H1 (cell line): ENCODE measurements at regions not wholly inside any gene's neighbourhood (a gene's known extent, or its start where the extent isn't known, plus 50 kb on each side); places are given as distances from the start of the nearest gene placed in this dataset.

Experiments used
- CTCF ChIA-PET: fragments of 300-600 bp; sonication (Branson Sonifier 250); formaldehyde crosslinking; loops from one replicate; lab custom pipeline; 2021; ENCODE audit not compliant: partially characterized antibody; lab: Charles Lee
- POLR2A ChIA-PET: fragments of 300-600 bp; sonication (Branson Sonifier 250); formaldehyde crosslinking; loops from one replicate; lab custom pipeline; 2021; ENCODE audit warnings: inconsistent platforms; ENCODE audit not compliant: partially characterized antibody; lab: Charles Lee
- DNase-seq, 2 experiments: peaks; one replicate each; pipeline versions ENCODE4 v3.0.0 to v3.0.0-alpha.2; 2010 to 2022; ENCODE audit warnings: low spot score in 2 of 2, low read depth in 1 of 2, mixed read lengths in 1 of 2
- FAIRE-seq: peaks from 2 replicates; lab custom pipeline; 2011; peaks lifted over from hg19 to GRCh38; lab: Jason Lieb, UNC
- H2AFZ ChIP-seq: 2 replicates; pipeline ENCODE4 v1.8.1; 2012; ENCODE audit warnings: low read length, inconsistent platforms
- H2AK5ac ChIP-seq: 2 replicates; pipeline ENCODE4 v1.6.1; 2013; ENCODE audit warnings: low read depth, low read length
- H2BK120ac ChIP-seq: replicated peaks from 2 replicates; pipeline ENCODE3; 2013; ENCODE audit warnings: low read depth, low read length, inconsistent platforms
- H2BK12ac ChIP-seq: 2 replicates; pipeline ENCODE4 v1.6.1; 2013; ENCODE audit warnings: low read depth, low read length
- H2BK15ac ChIP-seq: 2 replicates; pipeline ENCODE4 v1.6.1; 2013; ENCODE audit warnings: low read length
- H2BK20ac ChIP-seq: 2 replicates; pipeline ENCODE4 v1.6.1; 2013; ENCODE audit warnings: low read length
- H2BK5ac ChIP-seq: 2 replicates; pipeline ENCODE4 v1.6.1; 2013; ENCODE audit warnings: low read depth, low read length
- H3K14ac ChIP-seq: 2 replicates; pipeline ENCODE4 v1.6.1; 2013; ENCODE audit warnings: inconsistent platforms; ENCODE audit not compliant: insufficient read length
- H3K18ac ChIP-seq: 2 replicates; pipeline ENCODE4 v1.6.1; 2013; ENCODE audit warnings: low read length; ENCODE audit errors: extremely low read depth
- H3K23ac ChIP-seq: 2 replicates; pipeline ENCODE4 v1.6.1; 2013; ENCODE audit warnings: inconsistent platforms; ENCODE audit not compliant: insufficient read length
- H3K23me2 ChIP-seq: 2 replicates; pipeline ENCODE4 v1.6.1; 2013; ENCODE audit warnings: low read depth, low read length
- H3K27ac ChIP-seq: 2 replicates; pipeline ENCODE4 v1.6.1; 2011; ENCODE audit warnings: low read depth, low read length, inconsistent platforms
- H3K27me3 ChIP-seq, 4 experiments: replicated peaks in 1 of 4; 1 replicate in 1 of 4; 2 replicates in 3 of 4; pipeline versions ENCODE4 v1.6.1 to v1.8.1; 2011 to 2013; ENCODE audit warnings: low read length in 3 of 4, mild to moderate bottlenecking in 3 of 4, inconsistent platforms in 2 of 4, mixed read lengths in 2 of 4, moderate library complexity in 1 of 4; ENCODE audit not compliant: control insufficient read depth in 3 of 4, insufficient read depth in 3 of 4; ENCODE audit errors: extremely low read depth in 1 of 4
- H3K36me3 ChIP-seq, 4 experiments: 2 replicates each; pipeline versions ENCODE4 v1.6.1 to v1.8.1; 2011 to 2013; ENCODE audit warnings: mild to moderate bottlenecking in 4 of 4, low read length in 3 of 4, moderate library complexity in 2 of 4, control low read depth in 1 of 4, inconsistent platforms in 1 of 4; ENCODE audit not compliant: insufficient read depth in 4 of 4, control insufficient read depth in 2 of 4
- H3K4ac ChIP-seq: replicated peaks from 2 replicates; pipeline ENCODE3; 2013; ENCODE audit warnings: low read length, low read depth, mixed read lengths, inconsistent platforms; ENCODE audit not compliant: insufficient read length
- H3K4me1 ChIP-seq, 4 experiments: replicated peaks in 1 of 4; 1 replicate in 1 of 4; 2 replicates in 3 of 4; pipeline versions ENCODE4 v1.6.1 to v1.8.1; 2011 to 2013; ENCODE audit warnings: low read length in 3 of 4, inconsistent platforms in 2 of 4, mixed read lengths in 1 of 4; ENCODE audit not compliant: insufficient read depth in 4 of 4, control insufficient read depth in 3 of 4
- H3K4me2 ChIP-seq, 2 experiments: 2 replicates each; pipeline versions ENCODE4 v1.6.1 to v1.8.1; 2011 to 2013; ENCODE audit warnings: low read depth in 2 of 2, low read length in 2 of 2, control low read depth in 1 of 2, inconsistent platforms in 1 of 2, mild to moderate bottlenecking in 1 of 2; ENCODE audit not compliant: insufficient read depth in 1 of 2
- H3K4me3 ChIP-seq, 4 experiments: fragments of 200-600, 300-600 bp in 1 of 4; sonication (generic), shearing (Covaris generic), sonication (Bioruptor Twin) in 1 of 4; 2 replicates each; pipeline versions ENCODE4 v1.5.1 to v1.8.1; 2011 to 2016; ENCODE audit warnings: low read length in 4 of 4, low read depth in 3 of 4, control low read depth in 2 of 4, inconsistent platforms in 2 of 4, mild to moderate bottlenecking in 2 of 4, mixed read lengths in 1 of 4, moderate library complexity in 1 of 4; ENCODE audit not compliant: insufficient read depth in 2 of 4; ENCODE audit errors: extremely low read depth in 1 of 4
- H3K56ac ChIP-seq: replicated peaks from 2 replicates; pipeline ENCODE3; 2013; ENCODE audit warnings: low read depth, mild to moderate bottlenecking, mixed read lengths, low read length, inconsistent platforms; ENCODE audit not compliant: insufficient read length
- H3K79me1 ChIP-seq: 2 replicates; pipeline ENCODE4 v1.6.1; 2013; ENCODE audit warnings: low read depth, low read length, control low read depth
- H3K79me2 ChIP-seq, 2 experiments: 2 replicates each; pipeline versions ENCODE4 v1.6.1 to v1.8.1; 2012 to 2013; ENCODE audit warnings: low read length in 2 of 2, mild to moderate bottlenecking in 2 of 2, inconsistent platforms in 1 of 2; ENCODE audit not compliant: insufficient read depth in 2 of 2, control insufficient read depth in 1 of 2
- H3K9ac ChIP-seq, 4 experiments: replicated peaks in 1 of 4; 1 replicate in 1 of 4; 2 replicates in 3 of 4; pipeline versions ENCODE4 v1.6.1 to v1.8.1; 2011 to 2013; ENCODE audit warnings: low read depth in 3 of 4, low read length in 3 of 4, control low read depth in 2 of 4, mild to moderate bottlenecking in 2 of 4, moderate library complexity in 2 of 4, inconsistent platforms in 1 of 4; ENCODE audit errors: extremely low read depth in 1 of 4
- H3K9me3 ChIP-seq, 2 experiments: 2 replicates each; pipeline versions ENCODE4 v1.6.1 to v1.8.1; 2012 to 2013; ENCODE audit warnings: mild to moderate bottlenecking in 2 of 2, moderate library complexity in 2 of 2, control low read depth in 1 of 2, inconsistent platforms in 1 of 2, low read depth in 1 of 2, low read length in 1 of 2, mixed read lengths in 1 of 2; ENCODE audit not compliant: insufficient read depth in 2 of 2
- H4K20me1 ChIP-seq, 2 experiments: replicated peaks in 1 of 2; 2 replicates each; pipeline versions ENCODE3 to v1.8.1; 2011 to 2013; ENCODE audit warnings: inconsistent platforms in 2 of 2, low read length in 2 of 2, mild to moderate bottlenecking in 1 of 2; ENCODE audit not compliant: insufficient read depth in 2 of 2, control insufficient read depth in 1 of 2
- H4K5ac ChIP-seq: 2 replicates; pipeline ENCODE4 v1.6.1; 2013; ENCODE audit warnings: low read length, low read depth, mixed read lengths, inconsistent platforms; ENCODE audit not compliant: insufficient read length
- H4K8ac ChIP-seq: 2 replicates; pipeline ENCODE4 v1.8.0; 2013; ENCODE audit warnings: mild to moderate bottlenecking, moderate library complexity, low read length, inconsistent platforms; ENCODE audit not compliant: insufficient read depth; ENCODE audit errors: extremely low read depth
- H4K91ac ChIP-seq: replicated peaks from 2 replicates; pipeline ENCODE3; 2013; ENCODE audit warnings: low read length, mixed read lengths, inconsistent platforms; ENCODE audit not compliant: insufficient read length
- ASH2L ChIP-seq: fragments of 200-600, 300-600 bp; sonication (generic); IDR thresholded peaks from one replicate; pipeline ENCODE4 v1.7.1; 2017; ENCODE audit warnings: low read length
- CBX5 ChIP-seq: fragments of 300-800, 300-1000 bp; sonication (generic); IDR thresholded peaks from 2 replicates; pipeline ENCODE4 v1.7.1; 2016; ENCODE audit warnings: antibody characterized with exemption, low read length, low read depth
- CREB1 ChIP-seq: IDR thresholded peaks from 2 replicates; pipeline ENCODE4 v1.6.1; 2012; ENCODE audit warnings: inconsistent platforms
- EP300 ChIP-seq, 2 experiments: IDR thresholded peaks; 1 replicate in 1 of 2; 2 replicates in 1 of 2; pipeline ENCODE4 v1.6.1; 2011 to 2012; ENCODE audit warnings: low read depth in 2 of 2, low read length in 2 of 2, mild to moderate bottlenecking in 2 of 2, borderline replicate concordance in 1 of 2, inconsistent platforms in 1 of 2, moderate library complexity in 1 of 2
- GTF2F1 ChIP-seq: IDR thresholded peaks from 2 replicates; pipeline ENCODE4 v1.6.1; 2012; ENCODE audit warnings: low read depth, low read length, improper control_type of control experiment, borderline replicate concordance
- KDM1A ChIP-seq: fragments of 200-600, 300-600 bp; sonication (generic); IDR thresholded peaks from 2 replicates; pipeline ENCODE4 v1.7.1; 2016; ENCODE audit warnings: mild to moderate bottlenecking, low read length, borderline replicate concordance
- NANOG ChIP-seq: IDR thresholded peaks from 2 replicates; pipeline ENCODE4 v1.6.1; 2011; ENCODE audit warnings: low read length, low read depth, mild to moderate bottlenecking, inconsistent platforms; ENCODE audit not compliant: insufficient read depth, poor library complexity, severe bottlenecking
- POLR2A ChIP-seq, 2 experiments: IDR thresholded peaks; 1 replicate in 1 of 2; 2 replicates in 1 of 2; pipeline ENCODE4 v1.6.1; 2011; ENCODE audit warnings: low read depth in 2 of 2, low read length in 2 of 2, mild to moderate bottlenecking in 2 of 2; ENCODE audit errors: control extremely low read depth in 1 of 2
- RBBP5 ChIP-seq: IDR thresholded peaks from 2 replicates; pipeline ENCODE4 v1.7.1; 2012; ENCODE audit warnings: low read depth, mild to moderate bottlenecking, inconsistent platforms, low read length, moderate library complexity, borderline replicate concordance
- SIX5 ChIP-seq: IDR thresholded peaks from 2 replicates; pipeline ENCODE4 v1.6.1; 2011; ENCODE audit warnings: mild to moderate bottlenecking, low read depth, low read length
- SP4 ChIP-seq: IDR thresholded peaks from 2 replicates; pipeline ENCODE4 v1.6.1; 2012; ENCODE audit warnings: low read length, inconsistent platforms
- TCF12 ChIP-seq: IDR thresholded peaks from 2 replicates; pipeline ENCODE4 v1.6.1; 2011; ENCODE audit warnings: low read depth, mild to moderate bottlenecking, low read length
- TEAD4 ChIP-seq: IDR thresholded peaks from 2 replicates; pipeline ENCODE4 v1.6.1; 2012; ENCODE audit warnings: low read depth, low read length, inconsistent platforms, mixed read lengths
- YY1 ChIP-seq: IDR thresholded peaks from 2 replicates; pipeline ENCODE4 v1.6.1; 2011; ENCODE audit warnings: low read depth, mild to moderate bottlenecking, low read length
- WGBS, 2 experiments: shearing (Covaris generic) in 1 of 2; methylation state at CpG; one replicate each; pipeline versions ENCODE4 v1.1.6 to v1.1.7; 2013 to 2015; ENCODE audit warnings: low lambda C conversion rate in 2 of 2, mixed read lengths in 2 of 2, inconsistent platforms in 1 of 2, low coverage in 1 of 2, missing lambda C conversion rate in 1 of 2; ENCODE audit not compliant: insufficient replicate concordance in 2 of 2, insufficient coverage in 1 of 2, insufficient read length in 1 of 2; ENCODE audit errors: extremely low coverage in 1 of 2, missing lambda C conversion rate in 1 of 2; 5-methylcytosine and 5-hydroxymethylcytosine counted together
- TF ChIP-seq, protein P1 (sequence below): IDR thresholded peaks from 2 replicates; pipeline ENCODE4 v1.6.1; 2012; ENCODE audit warnings: inconsistent platforms

DNA sequence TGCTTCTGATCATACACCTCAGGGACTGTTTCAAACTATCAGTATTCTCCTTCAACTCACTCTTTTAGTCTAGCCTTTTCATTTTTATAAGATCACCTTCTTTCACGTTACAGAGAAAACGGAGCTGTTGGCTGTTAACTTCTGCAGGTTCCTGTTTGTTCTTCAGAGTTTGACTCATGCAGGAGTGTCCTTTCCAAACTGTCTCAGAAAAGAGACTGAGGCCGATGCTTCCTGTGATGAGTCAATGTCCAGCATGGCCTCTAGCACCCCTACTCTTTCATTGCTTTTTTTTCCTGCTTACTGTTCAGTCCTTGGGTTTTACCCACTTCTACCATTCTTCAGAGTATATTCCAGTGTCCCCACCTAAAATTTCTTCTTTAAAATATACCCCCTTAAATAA lies 240.8 kb upstream of the RGPD4 start:
- WGBS, 2 experiments: 92% methylated on average over 3 of the region's 3 CpGs; no CpG with 5 or more reads in 1 of the 2 experiments
- CTCF ChIA-PET: no interaction called here

More for the DNA sequence above, 240.8 kb upstream of the RGPD4 start:
- Histone ChIP-seq H3K4ac (no peak overlapping the region), H3K79me1 (no peaks in the 10 kb centered on the region), H4K91ac (no peak overlapping the region), H4K5ac (no peak overlapping the region), H3K14ac (no peak overlapping the region), H3K4me1 (no peaks in the 10 kb centered on the region; a peak in 1 of 7 replicates), H3K36me3 (no peaks in the 10 kb centered on the region), H4K8ac (no peak overlapping the region), H2BK5ac (no peak overlapping the region), H3K18ac (no peak overlapping the region), H2BK20ac (no peak overlapping the region), H2AFZ (no peak overlapping the region; the same call in 1 of the 2 replicates), H2BK120ac (no peak overlapping the region), H2AK5ac (no peak overlapping the region), H2BK12ac (no peak overlapping the region), H4K20me1 (no peaks in the 10 kb centered on the region), H2BK15ac (no peak overlapping the region), H3K56ac (no peak overlapping the region), H3K79me2 (no peaks in the 10 kb centered on the region), H3K9me3 (no peaks in the 10 kb centered on the region), H3K4me2 (no peak overlapping the region), H3K23me2 (no peaks in the 10 kb centered on the region), H3K27ac (no peak overlapping the region), H3K27me3 (no peaks in the 10 kb centered on the region), H3K23ac (no peak overlapping the region), H3K9ac (no peak overlapping the region), H3K4me3 (no peak overlapping the region)
- POLR2A ChIA-PET: no interaction called here
- no peak for TF ChIP-seq CBX5
- TF ChIP-seq TEAD4: no peak
- no peak for TF ChIP-seq POLR2A (IDR thresholded peaks at IDR 0.05; ENCODE audit: control extremely low read depth in 1 of 2, low read depth in 2 of 2, low read length in 2 of 2)
- TF ChIP-seq EP300 (IDR thresholded peaks at IDR 0.05; ENCODE audit: borderline replicate concordance in 1 of 2, low read depth in 2 of 2, low read length in 2 of 2): no peak
- no peak for TF ChIP-seq GTF2F1
- TF ChIP-seq NANOG: no peak
- TF ChIP-seq SP4: no peak
- TF ChIP-seq SIX5: no peak
- TF ChIP-seq TCF12: no peak
- TF ChIP-seq ASH2L: no peak
- TF ChIP-seq RBBP5: no peak
- no peak for TF ChIP-seq YY1
- TF ChIP-seq, protein P1, sequence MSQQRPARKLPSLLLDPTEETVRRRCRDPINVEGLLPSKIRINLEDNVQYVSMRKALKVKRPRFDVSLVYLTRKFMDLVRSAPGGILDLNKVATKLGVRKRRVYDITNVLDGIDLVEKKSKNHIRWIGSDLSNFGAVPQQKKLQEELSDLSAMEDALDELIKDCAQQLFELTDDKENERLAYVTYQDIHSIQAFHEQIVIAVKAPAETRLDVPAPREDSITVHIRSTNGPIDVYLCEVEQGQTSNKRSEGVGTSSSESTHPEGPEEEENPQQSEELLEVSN: no peak
- no peak for TF ChIP-seq CREB1
- TF ChIP-seq KDM1A: no peak
- DNase-seq: no peak
- FAIRE-seq: no peak
